A673 (cell line): ENCODE measurements at regions not wholly inside any gene's neighbourhood (a gene's known extent, or its start where the extent isn't known, plus 50 kb on each side); places are given as distances from the start of the nearest gene placed in this dataset.
A peak's percentile ranks its signal among the peaks of the same experiment; 100 is the strongest.

Source experiments
- BruUV-seq: library from RNA; stranded (reverse); fragments of 400-500 nt; replicated peaks from 2 replicates; lab custom pipeline; 2021; lab: Mats Ljungman, UMichigan
- CTCF ChIA-PET: fragments of 300-600 bp; sonication (Branson Sonifier 250); formaldehyde crosslinking; loops from one replicate; lab custom pipeline; 2022; ENCODE audit warnings: antibody characterized with exemption; lab: Charles Lee
- POLR2A ChIA-PET: fragments of 300-600 bp; sonication (Branson Sonifier 250); formaldehyde crosslinking; loops from one replicate; lab custom pipeline; 2022; ENCODE audit warnings: antibody characterized with exemption; ENCODE audit not compliant: low non-redundant PET; lab: Charles Lee
- DNase-seq: peaks from one replicate; pipeline ENCODE4 v3.0.0-alpha.2; 2015; ENCODE audit warnings: low spot score
- H3K27ac ChIP-seq: fragments of 200-600 bp; sonication (generic); 2 replicates; pipeline ENCODE4 v1.5.1; 2016; ENCODE audit warnings: mixed run types, low read depth, mild to moderate bottlenecking, mixed read lengths, antibody characterized with exemption, low read length; ENCODE audit not compliant: poor library complexity, severe bottlenecking
- H3K27me3 ChIP-seq: fragments of 200-600 bp; sonication (generic); replicated peaks from 2 replicates; pipeline ENCODE4 v1.6.1; 2017; ENCODE audit warnings: mixed run types, low read depth, mild to moderate bottlenecking, mixed read lengths, antibody characterized with exemption, low read length; ENCODE audit not compliant: insufficient read depth, poor library complexity
- H3K36me3 ChIP-seq: fragments of 200-600 bp; sonication (generic); 2 replicates; pipeline ENCODE4 v1.6.1; 2016; ENCODE audit warnings: mixed run types, mild to moderate bottlenecking, mixed read lengths, antibody characterized with exemption, low read length; ENCODE audit not compliant: insufficient read depth, poor library complexity, severe bottlenecking
- H3K4me1 ChIP-seq: fragments of 200-600 bp; sonication (generic); 2 replicates; pipeline ENCODE4 v1.6.1; 2017; ENCODE audit warnings: mixed run types, mild to moderate bottlenecking, mixed read lengths, antibody characterized with exemption, low read length; ENCODE audit not compliant: insufficient read depth, poor library complexity, severe bottlenecking
- H3K4me3 ChIP-seq: fragments of 200-600 bp; sonication (generic); 2 replicates; pipeline ENCODE4 v1.5.1; 2016; ENCODE audit warnings: low read depth, mixed run types, mild to moderate bottlenecking, mixed read lengths, low read length; ENCODE audit not compliant: poor library complexity, severe bottlenecking
- H3K9me3 ChIP-seq: fragments of 200-600 bp; sonication (generic); 2 replicates; pipeline ENCODE4 v1.6.1; 2016; ENCODE audit warnings: mixed run types, low read depth, mild to moderate bottlenecking, mixed read lengths, antibody characterized with exemption, low read length; ENCODE audit not compliant: poor library complexity, severe bottlenecking
- EZH2 ChIP-seq: fragments of 200-600 bp; sonication (generic); IDR thresholded peaks from 2 replicates; pipeline ENCODE4 v1.6.1; 2017; ENCODE audit warnings: borderline replicate concordance, low read depth, mild to moderate bottlenecking, mixed read lengths, antibody characterized with exemption, low read length; ENCODE audit not compliant: poor library complexity, severe bottlenecking
- intact Hi-C: fragments of 100-400 bp; cut with micrococcal nuclease; formaldehyde crosslinking; loops from one replicate; pipeline ENCODE4 v1.10.0; 2022; ENCODE audit not compliant: unreplicated experiment
- TF ChIP-seq, protein P1 (sequence below): fragments of 300-800, 200-600 bp; sonication (generic); conservative IDR thresholded peaks from 2 replicates; pipeline ENCODE4 v1.5.1; 2017; ENCODE audit warnings: low read depth, mild to moderate bottlenecking, antibody characterized with exemption, low read length, moderate library complexity, mixed read lengths

DNA sequence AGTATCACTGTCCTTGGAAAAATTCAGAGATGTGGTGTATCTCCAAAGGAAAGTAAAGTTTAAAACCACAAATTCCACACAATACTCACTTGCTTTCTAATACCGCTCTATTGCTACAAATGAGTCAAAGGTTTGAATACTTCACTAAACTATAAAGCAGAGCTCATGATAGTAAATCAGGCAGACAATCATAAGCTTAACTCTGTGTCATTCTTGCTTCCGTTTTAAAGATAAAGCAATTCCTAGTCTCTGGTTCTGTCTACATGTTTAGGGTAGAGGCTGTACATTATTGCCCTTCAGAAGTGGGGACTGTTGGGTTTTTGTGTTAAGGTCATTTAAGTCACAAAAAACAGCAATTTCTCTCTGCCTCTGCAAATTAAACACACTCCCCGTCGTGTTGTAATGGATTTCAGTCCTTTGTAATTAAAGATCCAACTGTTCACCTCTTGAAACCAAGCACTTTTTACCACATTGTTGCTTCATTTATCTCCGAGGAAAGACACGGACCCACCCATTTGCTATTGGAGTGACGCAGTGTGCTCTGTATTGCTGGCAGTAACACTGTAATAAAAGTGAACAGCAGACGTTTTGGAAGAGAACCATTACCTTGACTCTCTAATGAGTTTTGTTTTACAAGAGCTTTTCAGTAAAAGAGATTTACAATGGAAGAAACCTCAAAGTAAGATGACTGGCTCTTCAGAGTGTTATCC, 83.1 kb upstream of the CNTNAP4 start:
- TF ChIP-seq, protein P1, sequence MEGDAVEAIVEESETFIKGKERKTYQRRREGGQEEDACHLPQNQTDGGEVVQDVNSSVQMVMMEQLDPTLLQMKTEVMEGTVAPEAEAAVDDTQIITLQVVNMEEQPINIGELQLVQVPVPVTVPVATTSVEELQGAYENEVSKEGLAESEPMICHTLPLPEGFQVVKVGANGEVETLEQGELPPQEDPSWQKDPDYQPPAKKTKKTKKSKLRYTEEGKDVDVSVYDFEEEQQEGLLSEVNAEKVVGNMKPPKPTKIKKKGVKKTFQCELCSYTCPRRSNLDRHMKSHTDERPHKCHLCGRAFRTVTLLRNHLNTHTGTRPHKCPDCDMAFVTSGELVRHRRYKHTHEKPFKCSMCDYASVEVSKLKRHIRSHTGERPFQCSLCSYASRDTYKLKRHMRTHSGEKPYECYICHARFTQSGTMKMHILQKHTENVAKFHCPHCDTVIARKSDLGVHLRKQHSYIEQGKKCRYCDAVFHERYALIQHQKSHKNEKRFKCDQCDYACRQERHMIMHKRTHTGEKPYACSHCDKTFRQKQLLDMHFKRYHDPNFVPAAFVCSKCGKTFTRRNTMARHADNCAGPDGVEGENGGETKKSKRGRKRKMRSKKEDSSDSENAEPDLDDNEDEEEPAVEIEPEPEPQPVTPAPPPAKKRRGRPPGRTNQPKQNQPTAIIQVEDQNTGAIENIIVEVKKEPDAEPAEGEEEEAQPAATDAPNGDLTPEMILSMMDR = no peak
- TF ChIP-seq EZH2 = no peak
- Histone ChIP-seq H3K36me3 (no peaks in the 10 kb centered on the region), H3K4me3 (no peak overlapping the region), H3K9me3 (no peaks in the 10 kb centered on the region), H3K27ac (no peak overlapping the region), H3K27me3 (no peaks in the 10 kb centered on the region), H3K4me1 (no peaks in the 10 kb centered on the region)
- intact Hi-C loops = no loop called here
- POLR2A ChIA-PET = no interaction called here
- no TSS peak for BruUV-seq
- DNase-seq = peak; percentile 1
- CTCF ChIA-PET = no interaction called here

DNA sequence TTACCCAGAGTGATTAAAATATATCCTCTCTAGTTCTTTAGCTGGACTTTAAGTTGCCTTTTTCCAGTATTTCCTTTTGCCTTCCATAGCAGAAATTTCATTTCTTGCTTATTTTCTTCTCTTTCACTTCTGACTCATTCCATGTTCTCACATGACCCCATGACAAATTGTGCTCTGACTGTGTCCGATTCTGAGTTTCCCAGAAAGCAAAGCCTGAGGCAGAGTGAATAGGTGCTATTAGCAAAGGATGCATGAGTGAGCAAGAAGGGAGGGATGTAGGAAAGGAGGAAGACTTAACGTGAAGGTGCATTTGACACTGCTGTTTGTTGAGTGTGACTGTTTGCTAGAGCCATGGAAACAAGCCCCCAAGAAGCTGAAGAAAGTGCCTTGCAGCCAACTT, 82.6 kb upstream of the CNTNAP4 start:
- Histone ChIP-seq H3K4me3 (no peak overlapping the region), H3K27ac (no peak overlapping the region), H3K9me3 (no peaks in the 10 kb centered on the region), H3K36me3 (no peaks in the 10 kb centered on the region), H3K27me3 (no peaks in the 10 kb centered on the region), H3K4me1 (no peaks in the 10 kb centered on the region)
- intact Hi-C loops = no loop called here
- POLR2A ChIA-PET = no interaction called here
- CTCF ChIA-PET = no interaction called here
- BruUV-seq = no TSS peak
- DNase-seq = no peak
- TF ChIP-seq, protein P1 = no peak
- TF ChIP-seq EZH2 = no peak

DNA sequence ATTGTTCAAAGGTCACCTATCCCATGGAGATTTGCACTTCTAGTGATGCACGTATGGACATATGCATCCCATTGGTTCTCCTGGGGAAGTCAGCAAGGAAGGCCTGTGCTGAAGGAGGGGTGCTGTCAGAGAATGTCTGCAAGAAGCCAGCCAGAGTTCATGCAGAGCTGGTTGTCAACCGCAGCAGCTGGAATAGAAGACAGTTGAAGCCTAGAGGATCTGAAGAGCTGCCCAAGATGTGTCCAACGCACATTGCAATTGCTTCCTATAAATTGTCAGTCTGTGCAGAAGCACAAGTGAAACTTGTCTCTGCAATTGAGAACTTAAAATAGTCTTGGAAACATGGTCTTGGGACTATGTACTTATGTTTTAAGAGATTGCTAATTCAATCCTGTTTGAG, 82.1 kb upstream of the CNTNAP4 start:
- H3K27me3 ChIP-seq = no peaks in the 10 kb centered on the region
- ChIA-PET POLR2A (no interaction called here), CTCF (no interaction called here)
- no peak for DNase-seq
- H3K9me3 ChIP-seq = no peaks in the 10 kb centered on the region
- H3K27ac ChIP-seq = no peak overlapping the region
- BruUV-seq = no TSS peak
- no peak overlapping the region for H3K4me3 ChIP-seq
- TF ChIP-seq, protein P1 = no peak
- no peak for TF ChIP-seq EZH2
- no peaks in the 10 kb centered on the region for H3K4me1 ChIP-seq
- intact Hi-C loops = no loop called here
- no peaks in the 10 kb centered on the region for H3K36me3 ChIP-seq
